ENCODE measurements at regions not wholly inside any gene's neighbourhood (a gene's known extent, or its start where the extent isn't known, plus 50 kb on each side); places are given as distances from the start of the nearest gene placed in this dataset.

DNA sequence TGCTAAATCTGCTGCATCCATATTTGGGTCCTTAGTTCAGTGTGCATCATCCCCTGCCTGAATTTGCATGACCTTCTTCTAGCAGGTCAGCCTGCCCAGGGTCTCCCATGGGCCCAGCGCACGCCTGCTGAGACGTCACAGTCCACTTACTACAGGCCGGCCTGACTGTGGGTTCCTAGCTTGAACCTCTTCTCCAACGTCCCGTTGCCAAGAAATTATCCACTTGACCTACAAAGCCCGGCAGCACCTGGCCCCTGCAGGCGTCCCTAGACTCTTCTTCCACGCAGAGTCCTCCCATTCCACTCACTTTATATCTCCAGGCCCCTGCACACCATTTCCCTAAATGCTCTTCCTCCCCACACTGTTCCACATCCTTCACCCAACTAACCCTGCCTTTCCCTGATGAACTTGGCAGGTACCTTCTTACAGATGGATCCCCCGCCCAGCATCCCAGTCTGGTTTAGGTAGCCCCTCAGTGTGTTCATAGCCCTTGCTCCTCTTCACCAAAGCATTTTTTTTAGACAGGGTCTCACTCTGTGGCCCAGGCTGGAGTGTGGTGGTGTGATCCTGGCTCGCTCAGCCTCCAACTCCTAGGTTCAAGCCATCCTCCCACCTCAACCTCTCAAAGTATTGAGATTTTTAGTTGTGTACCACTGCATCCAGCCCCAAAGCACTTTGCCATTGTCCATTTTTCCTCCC is 155.0 kb upstream of the SOX1 start:
- TF ChIP-seq GATA3 (IDR thresholded peaks at IDR 0.05; ENCODE audit: low read depth, low read length), result no peak
- TF ChIP-seq GATA2 (IDR thresholded peaks at IDR 0.05; ENCODE audit: low read depth, low read length), result no peak

Measured in SH-SY5Y (cell line).